OCI-LY1 (cell line): ENCODE measurements at regions not wholly inside any gene's neighbourhood (a gene's known extent, or its start where the extent isn't known, plus 50 kb on each side); places are given as distances from the start of the nearest gene placed in this dataset.

Experiments used
- EZH2 ChIP-seq: fragments of 200-600 bp; sonication (generic), shearing (Covaris generic); IDR thresholded peaks from 2 replicates; pipeline ENCODE4 v1.8.0; 2017; ENCODE audit warnings: borderline replicate concordance, mixed run types, mild to moderate bottlenecking, antibody characterized with exemption, low read length, moderate library complexity, mixed read lengths
- TF ChIP-seq, protein P1 (sequence below): fragments of 200-600 bp; sonication (generic), shearing (Covaris generic); IDR thresholded peaks from 2 replicates; pipeline ENCODE4 v1.5.1; 2017; ENCODE audit warnings: mild to moderate bottlenecking, antibody characterized with exemption, low read length, moderate library complexity, mixed read lengths

DNA sequence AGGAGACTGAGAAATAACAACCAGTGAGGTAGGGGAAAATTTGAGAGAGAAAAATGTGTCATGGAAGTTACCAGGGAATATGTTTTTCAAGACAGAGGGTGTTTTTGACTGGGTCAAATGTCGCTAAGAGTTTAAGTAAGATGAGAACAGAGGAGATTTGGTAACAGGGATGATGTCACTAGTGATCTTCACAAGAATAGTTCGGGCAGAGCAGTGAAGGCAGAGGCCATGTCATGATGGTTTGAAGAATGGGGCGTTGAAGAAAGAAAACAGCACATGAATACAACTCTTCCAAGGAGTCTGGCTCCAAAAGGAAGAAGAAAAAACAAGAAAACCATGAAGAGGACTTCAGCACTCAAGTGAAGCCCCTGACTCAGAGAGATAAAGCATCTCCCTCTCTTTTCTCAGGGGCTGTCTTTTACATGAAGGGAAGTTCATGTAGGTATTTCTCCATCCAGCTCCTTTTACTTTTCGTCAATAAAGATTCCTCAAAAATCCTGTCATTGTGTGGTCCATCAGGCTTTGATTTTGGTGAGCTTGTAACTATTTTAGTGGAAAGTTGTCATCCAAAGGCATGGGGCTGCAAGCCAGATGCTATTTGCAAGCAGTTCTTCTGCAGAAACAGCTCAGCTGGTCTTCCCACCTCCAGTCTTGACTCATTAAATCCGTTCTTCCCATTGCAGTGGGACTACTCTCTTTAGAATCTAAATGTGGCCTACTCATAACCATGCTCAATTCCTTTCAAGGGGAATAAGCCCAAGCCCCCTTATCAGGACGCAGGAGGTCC lies 397.3 kb downstream of the LMX1A start:
- TF ChIP-seq, protein P1, sequence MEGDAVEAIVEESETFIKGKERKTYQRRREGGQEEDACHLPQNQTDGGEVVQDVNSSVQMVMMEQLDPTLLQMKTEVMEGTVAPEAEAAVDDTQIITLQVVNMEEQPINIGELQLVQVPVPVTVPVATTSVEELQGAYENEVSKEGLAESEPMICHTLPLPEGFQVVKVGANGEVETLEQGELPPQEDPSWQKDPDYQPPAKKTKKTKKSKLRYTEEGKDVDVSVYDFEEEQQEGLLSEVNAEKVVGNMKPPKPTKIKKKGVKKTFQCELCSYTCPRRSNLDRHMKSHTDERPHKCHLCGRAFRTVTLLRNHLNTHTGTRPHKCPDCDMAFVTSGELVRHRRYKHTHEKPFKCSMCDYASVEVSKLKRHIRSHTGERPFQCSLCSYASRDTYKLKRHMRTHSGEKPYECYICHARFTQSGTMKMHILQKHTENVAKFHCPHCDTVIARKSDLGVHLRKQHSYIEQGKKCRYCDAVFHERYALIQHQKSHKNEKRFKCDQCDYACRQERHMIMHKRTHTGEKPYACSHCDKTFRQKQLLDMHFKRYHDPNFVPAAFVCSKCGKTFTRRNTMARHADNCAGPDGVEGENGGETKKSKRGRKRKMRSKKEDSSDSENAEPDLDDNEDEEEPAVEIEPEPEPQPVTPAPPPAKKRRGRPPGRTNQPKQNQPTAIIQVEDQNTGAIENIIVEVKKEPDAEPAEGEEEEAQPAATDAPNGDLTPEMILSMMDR: no peak
- no peak for TF ChIP-seq EZH2
